K562 (cell line): ENCODE measurements at regions not wholly inside any gene's neighbourhood (a gene's known extent, or its start where the extent isn't known, plus 50 kb on each side); places are given as distances from the start of the nearest gene placed in this dataset.

Source experiments
- CHD2 ChIP-seq: IDR thresholded peaks from 2 replicates; pipeline ENCODE4 v1.6.1; 2011; ENCODE audit warnings: low read depth, low read length
- CHD4 ChIP-seq: fragments of 200-600 bp; sonication (generic); IDR thresholded peaks from 3 replicates; pipeline ENCODE4 v1.6.1; 2012; ENCODE audit warnings: low read depth, mild to moderate bottlenecking, mixed read lengths, low read length, inconsistent platforms; ENCODE audit not compliant: insufficient read depth, insufficient replicate concordance, poor library complexity, severe bottlenecking
- E2F3 ChIP-seq: fragments of 250-450 bp; sonication (Bioruptor Pico); IDR thresholded peaks from 2 replicates; pipeline ENCODE4 v1.4.0; 2020; ENCODE audit warnings: mild to moderate bottlenecking
- IRF2 ChIP-seq: sonication (generic); formaldehyde crosslinking; IDR thresholded peaks from 2 replicates; pipeline ENCODE4 v1.8.1; 2022; ENCODE audit warnings: mild to moderate bottlenecking, missing genetic modification reagents
- YBX1 ChIP-seq: fragments of 450-650 bp; IDR thresholded peaks from 2 replicates; pipeline ENCODE4 v1.7.1; 2016; ENCODE audit warnings: mild to moderate bottlenecking
- ZNF449 ChIP-seq: fragments of 250-450 bp; sonication (Bioruptor Pico); IDR thresholded peaks from 2 replicates; pipeline ENCODE4 v1.8.0; 2022; ENCODE audit warnings: moderate library complexity, mild to moderate bottlenecking, inconsistent platforms
- TF ChIP-seq, protein P1 (sequence below), 2 experiments: fragments of 200-800 bp in 1 of 2; sonication (Bioruptor generic) in 1 of 2; sonication (generic) in 1 of 2; formaldehyde crosslinking in 1 of 2; IDR thresholded peaks in 1 of 2; conservative IDR thresholded peaks in 1 of 2; 2 replicates each; pipeline versions ENCODE4 v1.5.0 to v1.6.1; 2016 to 2020; ENCODE audit warnings: missing compliant biosample characterization in 1 of 2, missing genetic modification characterization in 1 of 2, missing genetic modification reagents in 1 of 2
- TF ChIP-seq, protein P2 (sequence below): fragments of 250-450 bp; sonication (Bioruptor Pico); IDR thresholded peaks from 2 replicates; pipeline ENCODE4 v1.4.0; 2020; ENCODE audit warnings: borderline replicate concordance

- TF ChIP-seq CHD4 (no peak), E2F3 (CRISPR knock-in tag) (no peak), CHD2 (no peak), YBX1 (no peak), ZNF449 (CRISPR knock-in tag) (no peak), IRF2 (CRISPR knock-in tag) (no peak)
- TF ChIP-seq, protein P1, sequence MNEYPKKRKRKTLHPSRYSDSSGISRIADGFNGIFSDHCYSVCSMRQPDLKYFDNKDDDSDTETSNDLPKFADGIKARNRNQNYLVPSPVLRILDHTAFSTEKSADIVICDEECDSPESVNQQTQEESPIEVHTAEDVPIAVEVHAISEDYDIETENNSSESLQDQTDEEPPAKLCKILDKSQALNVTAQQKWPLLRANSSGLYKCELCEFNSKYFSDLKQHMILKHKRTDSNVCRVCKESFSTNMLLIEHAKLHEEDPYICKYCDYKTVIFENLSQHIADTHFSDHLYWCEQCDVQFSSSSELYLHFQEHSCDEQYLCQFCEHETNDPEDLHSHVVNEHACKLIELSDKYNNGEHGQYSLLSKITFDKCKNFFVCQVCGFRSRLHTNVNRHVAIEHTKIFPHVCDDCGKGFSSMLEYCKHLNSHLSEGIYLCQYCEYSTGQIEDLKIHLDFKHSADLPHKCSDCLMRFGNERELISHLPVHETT (CRISPR knock-in tag; conservative IDR thresholded peaks at IDR 0.05 in 1 of 2, IDR thresholded peaks at IDR 0.05 in 1 of 2): no peak
- TF ChIP-seq, protein P2, sequence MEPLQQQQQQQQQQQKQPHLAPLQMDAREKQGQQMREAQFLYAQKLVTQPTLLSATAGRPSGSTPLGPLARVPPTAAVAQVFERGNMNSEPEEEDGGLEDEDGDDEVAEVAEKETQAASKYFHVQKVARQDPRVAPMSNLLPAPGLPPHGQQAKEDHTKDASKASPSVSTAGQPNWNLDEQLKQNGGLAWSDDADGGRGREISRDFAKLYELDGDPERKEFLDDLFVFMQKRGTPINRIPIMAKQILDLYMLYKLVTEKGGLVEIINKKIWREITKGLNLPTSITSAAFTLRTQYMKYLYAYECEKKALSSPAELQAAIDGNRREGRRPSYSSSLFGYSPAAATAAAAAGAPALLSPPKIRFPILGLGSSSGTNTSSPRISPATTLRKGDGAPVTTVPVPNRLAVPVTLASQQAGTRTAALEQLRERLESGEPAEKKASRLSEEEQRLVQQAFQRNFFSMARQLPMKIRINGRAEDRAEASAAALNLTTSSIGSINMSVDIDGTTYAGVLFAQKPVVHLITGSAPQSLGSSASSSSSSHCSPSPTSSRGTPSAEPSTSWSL (CRISPR knock-in tag): no peak
Measured at GRCh38 chr6:167739721-167740475, 86.8 kb upstream of the AFDN start (continued).
